Lung (tissue), 11 donors: ENCODE measurements at regions not wholly inside any gene's neighbourhood (a gene's known extent, or its start where the extent isn't known, plus 50 kb on each side); places are given as distances from the start of the nearest gene placed in this dataset.

Source experiments
- ATAC-seq: fragments of 200-7000 bp; cut with Tn5 transposase; one replicate; pipeline ENCODE4 v1.9.1; 2020; ENCODE audit warnings: moderate number of reproducible peaks; ENCODE audit not compliant: insufficient read depth, low FRiP score
- DNase-seq, 3 donors: peaks; one replicate each; pipeline ENCODE4 v3.0.0-alpha.2; 2013 to 2017
- H3K27ac ChIP-seq, 2 donors: one replicate each; pipeline ENCODE4 v1.5.1; 2013; ENCODE audit warnings: mild to moderate bottlenecking in 2 of 2, moderate library complexity in 2 of 2, control low read depth in 1 of 2, inconsistent platforms in 1 of 2, low read depth in 1 of 2, low read length in 1 of 2
- H3K27me3 ChIP-seq, 3 donors: one replicate each; pipeline ENCODE4 v1.5.1; 2013; ENCODE audit warnings: low read length in 2 of 3; ENCODE audit not compliant: control insufficient read depth in 3 of 3, insufficient read depth in 3 of 3
- H3K36me3 ChIP-seq, 4 donors: one replicate each; pipeline ENCODE4 v1.5.1; 2013; ENCODE audit warnings: low read length in 4 of 4, mild to moderate bottlenecking in 1 of 4, moderate library complexity in 1 of 4; ENCODE audit not compliant: control insufficient read depth in 4 of 4, insufficient read depth in 4 of 4
- H3K4me1 ChIP-seq, 5 donors: one replicate each; pipeline ENCODE4 v1.5.1; 2013; ENCODE audit warnings: low read length in 5 of 5, mild to moderate bottlenecking in 2 of 5, moderate library complexity in 1 of 5; ENCODE audit not compliant: control insufficient read depth in 5 of 5, insufficient read depth in 5 of 5
- H3K4me3 ChIP-seq: one replicate; pipeline ENCODE4 v1.5.1; 2013; ENCODE audit warnings: mild to moderate bottlenecking, control low read depth, moderate library complexity
- H3K9ac ChIP-seq, 2 donors: one replicate each; pipeline ENCODE4 v1.5.1; 2013; ENCODE audit warnings: low read length in 2 of 2, control low read depth in 1 of 2; ENCODE audit not compliant: insufficient read depth in 1 of 2
- H3K9me3 ChIP-seq, 4 donors: one replicate each; pipeline ENCODE4 v1.5.1; 2013; ENCODE audit warnings: low read length in 3 of 4, mild to moderate bottlenecking in 1 of 4, moderate library complexity in 1 of 4; ENCODE audit not compliant: control insufficient read depth in 4 of 4, insufficient read depth in 3 of 4
- WGBS, 2 donors: extraction: QIAGEN DNeasy Blood & Tissue Kit; methylation state at CpG; one replicate each; pipeline ENCODE4 v1.1.7; 2013; 5-methylcytosine and 5-hydroxymethylcytosine counted together
- TF ChIP-seq, protein P1 (sequence below): IDR thresholded peaks from 2 replicates; pipeline ENCODE4 v1.5.1; 2012; ENCODE audit warnings: mild to moderate bottlenecking; ENCODE audit errors: control extremely low read depth, extremely low read depth
- donor health status: control.
- donor health status: control.
- donor health status: Bipolar disorder and iron deficiency.
- donor health status: healthy.
- donor health status: DM: yes; HTN: yes; CAD: no.

DNA sequence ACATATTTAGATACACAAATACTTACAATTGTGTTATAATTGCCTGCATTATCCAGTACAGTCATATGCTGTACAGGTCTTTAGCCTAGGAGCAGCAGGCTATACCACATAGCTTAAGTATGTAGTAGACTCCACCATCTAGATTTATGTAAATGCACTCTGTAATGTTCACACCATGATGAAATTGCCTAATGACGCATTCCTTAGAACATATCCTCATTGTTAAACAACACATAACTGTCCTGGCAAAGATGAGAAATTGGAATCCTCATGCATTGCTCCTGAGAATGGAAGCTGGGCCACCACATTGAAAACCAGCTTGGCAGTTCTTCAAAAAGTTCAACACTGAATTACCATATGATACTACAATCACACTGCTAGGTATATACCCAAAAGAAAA is 1002.8 kb upstream of the CELF2 start:
- 85 to 89% methylated on average over 1 of the region's 1 CpG for WGBS, 2 donors
- no peaks in the 10 kb centered on the region for H3K9me3 ChIP-seq
- H3K27ac ChIP-seq, result no peak overlapping the region
- TF ChIP-seq, protein P1, sequence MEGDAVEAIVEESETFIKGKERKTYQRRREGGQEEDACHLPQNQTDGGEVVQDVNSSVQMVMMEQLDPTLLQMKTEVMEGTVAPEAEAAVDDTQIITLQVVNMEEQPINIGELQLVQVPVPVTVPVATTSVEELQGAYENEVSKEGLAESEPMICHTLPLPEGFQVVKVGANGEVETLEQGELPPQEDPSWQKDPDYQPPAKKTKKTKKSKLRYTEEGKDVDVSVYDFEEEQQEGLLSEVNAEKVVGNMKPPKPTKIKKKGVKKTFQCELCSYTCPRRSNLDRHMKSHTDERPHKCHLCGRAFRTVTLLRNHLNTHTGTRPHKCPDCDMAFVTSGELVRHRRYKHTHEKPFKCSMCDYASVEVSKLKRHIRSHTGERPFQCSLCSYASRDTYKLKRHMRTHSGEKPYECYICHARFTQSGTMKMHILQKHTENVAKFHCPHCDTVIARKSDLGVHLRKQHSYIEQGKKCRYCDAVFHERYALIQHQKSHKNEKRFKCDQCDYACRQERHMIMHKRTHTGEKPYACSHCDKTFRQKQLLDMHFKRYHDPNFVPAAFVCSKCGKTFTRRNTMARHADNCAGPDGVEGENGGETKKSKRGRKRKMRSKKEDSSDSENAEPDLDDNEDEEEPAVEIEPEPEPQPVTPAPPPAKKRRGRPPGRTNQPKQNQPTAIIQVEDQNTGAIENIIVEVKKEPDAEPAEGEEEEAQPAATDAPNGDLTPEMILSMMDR, result no peak
- no peak for DNase-seq
- H3K4me1 ChIP-seq, result no peaks in the 10 kb centered on the region
- no peaks in the 10 kb centered on the region for H3K36me3 ChIP-seq
- no peak for ATAC-seq
- no peak overlapping the region for H3K4me3 ChIP-seq
- no peaks in the 10 kb centered on the region for H3K27me3 ChIP-seq
- H3K9ac ChIP-seq, result no peak overlapping the region

DNA sequence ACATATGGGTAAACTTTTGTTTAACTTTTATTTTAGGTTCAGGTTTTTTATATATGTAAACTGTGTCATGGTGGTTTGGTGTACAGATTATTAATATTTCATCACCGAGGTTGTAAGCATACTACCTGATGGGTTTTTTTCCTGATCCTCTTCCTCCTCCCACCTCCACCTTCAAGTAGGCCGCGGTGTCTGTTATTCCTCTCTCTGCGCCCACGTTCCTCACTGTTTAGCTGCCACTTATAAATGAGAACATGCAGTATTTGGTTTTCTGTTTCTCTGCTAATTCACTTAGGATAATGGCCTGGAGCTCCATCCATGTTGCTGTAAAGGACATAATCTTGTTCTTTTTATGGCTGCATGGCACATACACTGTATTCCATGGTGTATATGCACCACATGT is 1000.0 kb upstream of the CELF2 start:
- DNase-seq, result no peak
- Histone ChIP-seq H3K9ac (no peak overlapping the region), H3K27ac (no peak overlapping the region), H3K4me1 (no peaks in the 10 kb centered on the region), H3K9me3 (peaks cover 0 to 5% (median 0%) of the 10 kb centered on the region in 4 donors), H3K4me3 (no peak overlapping the region), H3K36me3 (no peaks in the 10 kb centered on the region), H3K27me3 (no peaks in the 10 kb centered on the region)
- TF ChIP-seq, protein P1, result no peak
- no peak for ATAC-seq
- WGBS, 2 donors, result 79% methylated on average over 5 of the region's 5 CpGs

DNA sequence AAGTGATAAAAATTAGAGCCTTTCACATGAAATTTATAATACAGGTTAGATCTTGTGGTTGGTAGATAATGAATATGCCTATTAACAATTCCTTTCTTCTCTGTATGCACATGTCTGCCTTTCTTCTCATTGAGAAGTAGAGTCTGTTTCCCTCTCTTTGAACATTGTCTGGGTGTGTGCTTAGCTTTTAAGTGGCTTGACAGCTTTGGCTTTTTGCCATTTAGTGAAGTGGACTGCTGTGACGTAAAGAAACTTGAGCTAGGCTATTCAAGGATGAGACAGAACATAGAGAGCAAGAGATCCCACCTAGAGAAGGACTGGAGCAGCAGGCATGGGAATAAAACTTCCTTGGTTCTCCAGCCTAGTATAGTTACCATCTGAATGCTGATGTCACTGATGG is 996.7 kb upstream of the CELF2 start:
- H3K9ac ChIP-seq, result no peak overlapping the region
- H3K4me1 ChIP-seq, result no peaks in the 10 kb centered on the region
- no peak overlapping the region for H3K4me3 ChIP-seq
- peaks cover 0 to 5% (median 0%) of the 10 kb centered on the region in 4 donors for H3K9me3 ChIP-seq
- 49 to 63% methylated on average over 1 of the region's 1 CpG for WGBS, 2 donors
- ATAC-seq, result no peak
- H3K27ac ChIP-seq, result no peak overlapping the region
- H3K27me3 ChIP-seq, result no peaks in the 10 kb centered on the region
- TF ChIP-seq, protein P1, result no peak
- DNase-seq, result peak; percentile 40 to 64 (median 43)
- H3K36me3 ChIP-seq, result no peaks in the 10 kb centered on the region

DNA sequence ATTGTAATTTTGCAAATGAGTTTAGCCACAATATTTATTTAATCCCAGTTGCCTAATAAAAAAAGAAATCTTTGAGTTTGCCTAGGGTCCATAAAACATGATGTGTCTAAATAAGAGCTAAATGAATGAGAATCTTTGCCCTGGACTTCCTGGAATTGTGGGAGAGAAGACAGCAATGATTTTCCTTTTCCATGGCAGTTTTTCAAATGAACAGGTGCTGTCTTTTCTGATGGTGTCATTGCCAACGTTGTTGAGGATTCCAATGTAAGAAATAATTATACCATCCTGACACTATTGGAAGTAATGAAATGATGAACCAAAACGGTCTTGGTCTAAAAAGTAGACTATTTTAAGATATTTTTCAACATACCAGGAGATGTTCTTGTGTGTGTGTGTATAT is 984.7 kb upstream of the CELF2 start:
- 60 to 76% methylated on average over 2 of the region's 2 CpGs for WGBS, 2 donors
- ATAC-seq, result no peak
- no peak for DNase-seq
- H3K27me3 ChIP-seq, result no peaks in the 10 kb centered on the region
- H3K9me3 ChIP-seq, result peaks cover 0 to 2% (median 0%) of the 10 kb centered on the region in 4 donors
- no peak overlapping the region for H3K27ac ChIP-seq
- no peak overlapping the region for H3K9ac ChIP-seq
- peaks cover 0 to under 1% (median 0%) of the 10 kb centered on the region in 5 donors for H3K4me1 ChIP-seq
- no peaks in the 10 kb centered on the region for H3K36me3 ChIP-seq
- no peak overlapping the region for H3K4me3 ChIP-seq
- TF ChIP-seq, protein P1, result no peak
